RWPE1 (cell line): ENCODE measurements at regions not wholly inside any gene's neighbourhood (a gene's known extent, or its start where the extent isn't known, plus 50 kb on each side); places are given as distances from the start of the nearest gene placed in this dataset.
A peak's percentile ranks its signal among the peaks of the same experiment; 100 is the strongest.

Experiments
- CTCF ChIA-PET: fragments of 350-600 bp; sonication (Branson Sonifier 250); formaldehyde crosslinking; extraction: SDS; loops from one replicate; lab custom pipeline; 2021; lab: Yijun Ruan, JAX
- POLR2A ChIA-PET: fragments of 400-600 bp; formaldehyde crosslinking; extraction: SDS; loops from one replicate; lab custom pipeline; 2020; ENCODE audit warnings: antibody characterized with exemption; ENCODE audit not compliant: low non-redundant PET; lab: Yijun Ruan, JAX
- DNase-seq: peaks from one replicate; pipeline ENCODE4 v3.0.0; 2012; ENCODE audit warnings: low spot score
- H3K27ac ChIP-seq: fragments of 450-650 bp; 2 replicates; pipeline ENCODE4 v1.5.1; 2017
- TF ChIP-seq, protein P1 (sequence below): fragments of 450-650 bp; conservative IDR thresholded peaks from 2 replicates; pipeline ENCODE4 v1.5.1; 2017; ENCODE audit warnings: low read depth, mild to moderate bottlenecking

DNA sequence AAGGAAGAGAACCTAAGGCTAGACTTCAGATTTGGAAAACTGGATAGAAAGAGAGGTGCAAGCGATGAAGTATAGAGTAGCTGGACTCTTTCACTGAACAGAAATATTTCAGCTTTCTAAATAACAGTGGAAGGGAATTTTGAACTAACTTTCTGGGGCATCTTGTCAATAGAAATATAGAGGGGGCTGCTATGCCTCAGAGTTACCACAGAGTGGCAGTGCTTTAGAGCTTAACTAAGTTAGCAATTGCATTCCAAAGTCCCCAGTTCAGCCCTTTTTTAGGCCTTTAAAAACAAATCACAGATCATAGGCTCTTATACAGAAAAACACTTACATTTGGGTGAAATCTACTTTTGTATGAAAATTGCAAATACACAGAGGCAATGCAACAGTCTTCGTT is 154.2 kb upstream of the CDH8 start:
- peak; percentile 26 for DNase-seq
- CTCF ChIA-PET = interaction anchor here (0.6 to 1.2 kb wide), 5 partner anchors 67 to 639 kb away, joined by 3 read pairs; no protein-coding TSS in a partner anchor
- POLR2A ChIA-PET = no interaction called here
- H3K27ac ChIP-seq = no peak overlapping the region
- TF ChIP-seq, protein P1, sequence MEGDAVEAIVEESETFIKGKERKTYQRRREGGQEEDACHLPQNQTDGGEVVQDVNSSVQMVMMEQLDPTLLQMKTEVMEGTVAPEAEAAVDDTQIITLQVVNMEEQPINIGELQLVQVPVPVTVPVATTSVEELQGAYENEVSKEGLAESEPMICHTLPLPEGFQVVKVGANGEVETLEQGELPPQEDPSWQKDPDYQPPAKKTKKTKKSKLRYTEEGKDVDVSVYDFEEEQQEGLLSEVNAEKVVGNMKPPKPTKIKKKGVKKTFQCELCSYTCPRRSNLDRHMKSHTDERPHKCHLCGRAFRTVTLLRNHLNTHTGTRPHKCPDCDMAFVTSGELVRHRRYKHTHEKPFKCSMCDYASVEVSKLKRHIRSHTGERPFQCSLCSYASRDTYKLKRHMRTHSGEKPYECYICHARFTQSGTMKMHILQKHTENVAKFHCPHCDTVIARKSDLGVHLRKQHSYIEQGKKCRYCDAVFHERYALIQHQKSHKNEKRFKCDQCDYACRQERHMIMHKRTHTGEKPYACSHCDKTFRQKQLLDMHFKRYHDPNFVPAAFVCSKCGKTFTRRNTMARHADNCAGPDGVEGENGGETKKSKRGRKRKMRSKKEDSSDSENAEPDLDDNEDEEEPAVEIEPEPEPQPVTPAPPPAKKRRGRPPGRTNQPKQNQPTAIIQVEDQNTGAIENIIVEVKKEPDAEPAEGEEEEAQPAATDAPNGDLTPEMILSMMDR = peak; percentile 29

GRCh38 chr16:62177351-62178203 is 141.3 kb upstream of the CDH8 start:
- TF ChIP-seq, protein P1 = no peak
- no peak for DNase-seq
- POLR2A ChIA-PET = no interaction called here
- no peak overlapping the region for H3K27ac ChIP-seq
- CTCF ChIA-PET = no interaction called here

DNA sequence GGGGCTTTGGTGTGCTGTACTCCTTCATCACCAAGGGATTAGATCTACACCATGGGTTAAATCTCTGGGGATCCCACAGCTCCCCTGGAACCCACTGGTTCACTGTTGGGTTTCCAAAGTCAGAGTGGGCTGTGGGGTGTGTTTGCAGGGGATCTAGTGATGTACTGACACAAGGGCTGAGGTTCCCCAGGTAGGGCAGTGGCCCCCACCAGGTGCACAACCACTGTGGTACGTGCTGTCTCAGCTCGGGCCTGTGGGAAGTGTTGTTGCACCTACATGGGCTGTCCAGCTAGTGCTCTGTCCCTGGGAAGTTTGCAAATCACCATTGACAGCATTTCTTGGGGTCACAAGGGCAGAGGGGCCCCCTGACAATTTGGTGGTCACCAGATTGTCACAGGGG is 134.4 kb upstream of the CDH8 start:
- CTCF ChIA-PET = no interaction called here
- TF ChIP-seq, protein P1 = no peak
- POLR2A ChIA-PET = no interaction called here
- no peak overlapping the region for H3K27ac ChIP-seq
- no peak for DNase-seq

GRCh38 chr16:62167551-62167950 is 131.3 kb upstream of the CDH8 start:
- TF ChIP-seq, protein P1 = no peak
- ChIA-PET CTCF (no interaction called here), POLR2A (no interaction called here)
- no peak for DNase-seq
- H3K27ac ChIP-seq = no peak overlapping the region

GRCh38 chr16:62157544-62157943 is 121.3 kb upstream of the CDH8 start:
- ChIA-PET POLR2A (no interaction called here), CTCF (interaction anchor here (0.6 kb wide), 1 partner anchor 1134 kb away, joined by 4 read pairs; no protein-coding TSS in a partner anchor)
- no peak overlapping the region for H3K27ac ChIP-seq
- TF ChIP-seq, protein P1 = no peak
- no peak for DNase-seq

DNA sequence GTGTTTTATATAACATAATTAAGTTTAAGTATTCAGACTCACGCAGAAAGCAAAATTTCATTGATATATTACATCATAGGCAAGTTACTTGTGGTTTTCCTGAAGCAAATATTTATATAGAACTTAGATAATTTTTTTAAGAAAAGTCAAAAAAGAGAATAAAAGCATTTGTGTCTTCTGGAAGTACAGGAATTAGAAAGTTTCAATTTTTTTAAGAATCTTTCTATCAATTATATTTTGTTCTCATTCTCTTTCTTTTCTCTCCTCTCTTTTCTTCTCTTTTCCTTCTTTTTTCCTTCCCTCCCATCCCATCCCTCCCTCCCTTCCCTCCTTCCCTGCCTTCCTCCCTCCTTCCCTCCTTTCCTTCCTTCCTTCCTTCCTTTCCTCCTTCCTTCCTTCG is 120.7 kb upstream of the CDH8 start:
- DNase-seq = no peak
- POLR2A ChIA-PET = no interaction called here
- TF ChIP-seq, protein P1 = no peak
- no peak overlapping the region for H3K27ac ChIP-seq
- CTCF ChIA-PET = no interaction called here
